ENCODE measurements at regions not wholly inside any gene's neighbourhood (a gene's known extent, or its start where the extent isn't known, plus 50 kb on each side); places are given as distances from the start of the nearest gene placed in this dataset.

- Mint-ChIP-seq H3K4me3 (no peak overlapping the region), H3K9me3 (ENCODE audit: low read depth) (no peaks in the 10 kb centered on the region), H3K36me3 (no peaks in the 10 kb centered on the region), H3K27ac (no peak overlapping the region), H3K4me1 (no peaks in the 10 kb centered on the region), H3K27me3 (no peaks in the 10 kb centered on the region)
- DNase-seq (no peak), ATAC-seq (no peak)
- CTCF ChIA-PET = no interaction called here
Observed at GRCh38 chr18:67652288-67652687, 135.8 kb upstream of the DSEL start.

- Mint-ChIP-seq H3K27ac (no peak overlapping the region), H3K36me3 (no peaks in the 10 kb centered on the region), H3K27me3 (no peaks in the 10 kb centered on the region), H3K9me3 (ENCODE audit: low read depth) (no peaks in the 10 kb centered on the region), H3K4me3 (no peak overlapping the region), H3K4me1 (no peaks in the 10 kb centered on the region)
- CTCF ChIA-PET = no interaction called here
- DNase-seq = no peak
- no peak for ATAC-seq
Observed at GRCh38 chr18:67651438-67651837, 134.9 kb upstream of the DSEL start.

GRCh38 chr18:67650686-67651385, 134.3 kb upstream of the DSEL start:
- Mint-ChIP-seq H3K27ac (no peak overlapping the region), H3K27me3 (no peaks in the 10 kb centered on the region), H3K4me3 (no peak overlapping the region), H3K4me1 (no peaks in the 10 kb centered on the region), H3K9me3 (ENCODE audit: low read depth) (no peaks in the 10 kb centered on the region), H3K36me3 (no peaks in the 10 kb centered on the region)
- CTCF ChIA-PET = no interaction called here
- DNase-seq (no peak), ATAC-seq (no peak)

- Mint-ChIP-seq H3K27ac (no peak overlapping the region), H3K27me3 (no peaks in the 10 kb centered on the region), H3K4me1 (no peaks in the 10 kb centered on the region), H3K4me3 (no peak overlapping the region), H3K9me3 (ENCODE audit: low read depth) (no peaks in the 10 kb centered on the region), H3K36me3 (no peaks in the 10 kb centered on the region)
- DNase-seq (no peak), ATAC-seq (no peak)
- CTCF ChIA-PET = no interaction called here
Observed at GRCh38 chr18:67646890-67647289, 130.4 kb upstream of the DSEL start.

- no peak for ATAC-seq
- Mint-ChIP-seq H3K4me1 (no peaks in the 10 kb centered on the region), H3K4me3 (no peak overlapping the region), H3K27me3 (no peaks in the 10 kb centered on the region), H3K36me3 (no peaks in the 10 kb centered on the region), H3K9me3 (ENCODE audit: low read depth) (no peaks in the 10 kb centered on the region), H3K27ac (no peak overlapping the region)
- CTCF ChIA-PET = no interaction called here
- DNase-seq = no peak
Observed at GRCh38 chr18:67644226-67644625, 127.7 kb upstream of the DSEL start.

DNA sequence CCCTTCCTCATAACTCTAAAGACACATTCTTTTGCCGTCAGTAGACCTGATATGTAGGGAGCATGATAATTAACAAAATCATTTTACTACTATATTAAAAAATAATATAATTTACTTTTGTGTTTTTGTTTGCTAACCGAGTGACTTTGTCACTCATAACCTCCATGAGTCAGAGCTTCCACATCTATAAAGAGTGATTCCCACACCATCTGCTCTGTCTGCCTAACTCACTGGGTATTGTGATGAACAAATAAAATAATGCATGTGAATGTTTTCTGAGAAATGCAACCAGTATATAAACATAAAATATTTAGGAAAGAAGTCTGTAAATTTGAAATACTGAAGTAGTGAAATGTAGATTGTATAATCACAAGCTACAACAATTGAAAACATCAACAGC, 123.4 kb upstream of the DSEL start:
- no peaks in the 10 kb centered on the region for H3K36me3 Mint-ChIP-seq
- H3K4me1 Mint-ChIP-seq = no peaks in the 10 kb centered on the region
- CTCF ChIA-PET = no interaction called here
- DNase-seq (no peak), ATAC-seq (no peak)
- H3K27ac Mint-ChIP-seq = no peak overlapping the region
- no peaks in the 10 kb centered on the region for H3K9me3 Mint-ChIP-seq (ENCODE audit: low read depth)
- H3K4me3 Mint-ChIP-seq = no peak overlapping the region
- no peaks in the 10 kb centered on the region for H3K27me3 Mint-ChIP-seq

- no peak for ATAC-seq
- CTCF ChIA-PET = no interaction called here
- DNase-seq = no peak
- Mint-ChIP-seq H3K9me3 (ENCODE audit: low read depth) (no peaks in the 10 kb centered on the region), H3K27ac (no peak overlapping the region), H3K27me3 (no peaks in the 10 kb centered on the region), H3K4me1 (no peaks in the 10 kb centered on the region), H3K36me3 (no peaks in the 10 kb centered on the region), H3K4me3 (no peak overlapping the region)
Observed at GRCh38 chr18:67636597-67637385, 120.3 kb upstream of the DSEL start.

GRCh38 chr18:67634631-67635338, 118.3 kb upstream of the DSEL start:
- ATAC-seq = no peak
- no peak for DNase-seq
- H3K27ac Mint-ChIP-seq = no peak overlapping the region
- no peaks in the 10 kb centered on the region for H3K36me3 Mint-ChIP-seq
- H3K27me3 Mint-ChIP-seq = no peaks in the 10 kb centered on the region
- H3K9me3 Mint-ChIP-seq (ENCODE audit: low read depth) = no peaks in the 10 kb centered on the region
- H3K4me3 Mint-ChIP-seq = no peak overlapping the region
- no peaks in the 10 kb centered on the region for H3K4me1 Mint-ChIP-seq
- CTCF ChIA-PET = no interaction called here

GRCh38 chr18:67633939-67634338, 117.4 kb upstream of the DSEL start:
- Mint-ChIP-seq H3K36me3 (no peaks in the 10 kb centered on the region), H3K27ac (no peak overlapping the region), H3K4me3 (no peak overlapping the region), H3K27me3 (no peaks in the 10 kb centered on the region), H3K4me1 (no peaks in the 10 kb centered on the region), H3K9me3 (ENCODE audit: low read depth) (no peaks in the 10 kb centered on the region)
- DNase-seq = no peak
- no peak for ATAC-seq
- CTCF ChIA-PET = no interaction called here

DNA sequence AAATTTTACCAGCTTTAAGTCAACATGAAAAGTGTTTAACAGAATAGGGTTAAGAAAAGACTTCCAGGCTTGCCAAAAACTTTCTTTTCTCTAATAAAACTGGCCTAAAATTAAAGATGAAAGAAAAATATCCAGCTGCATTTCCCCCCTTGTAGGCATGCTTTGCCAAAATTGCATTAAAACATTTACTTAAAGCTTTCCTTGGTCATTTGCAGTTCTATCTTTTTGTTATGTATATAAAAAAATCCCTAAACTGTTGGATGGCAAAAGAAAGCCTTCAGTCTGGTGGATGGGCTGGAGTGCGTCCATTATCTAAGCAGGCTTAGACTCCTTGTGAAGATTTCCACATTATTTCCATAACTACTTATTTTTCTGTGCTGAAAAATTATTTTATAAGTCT, 105.4 kb upstream of the DSEL start:
- no peak overlapping the region for H3K4me3 Mint-ChIP-seq
- H3K27me3 Mint-ChIP-seq = no peaks in the 10 kb centered on the region
- H3K4me1 Mint-ChIP-seq = no peaks in the 10 kb centered on the region
- H3K36me3 Mint-ChIP-seq = no peaks in the 10 kb centered on the region
- ATAC-seq (no peak), DNase-seq (no peak)
- CTCF ChIA-PET = no interaction called here
- H3K9me3 Mint-ChIP-seq (ENCODE audit: low read depth) = no peaks in the 10 kb centered on the region
- no peak overlapping the region for H3K27ac Mint-ChIP-seq

DNA sequence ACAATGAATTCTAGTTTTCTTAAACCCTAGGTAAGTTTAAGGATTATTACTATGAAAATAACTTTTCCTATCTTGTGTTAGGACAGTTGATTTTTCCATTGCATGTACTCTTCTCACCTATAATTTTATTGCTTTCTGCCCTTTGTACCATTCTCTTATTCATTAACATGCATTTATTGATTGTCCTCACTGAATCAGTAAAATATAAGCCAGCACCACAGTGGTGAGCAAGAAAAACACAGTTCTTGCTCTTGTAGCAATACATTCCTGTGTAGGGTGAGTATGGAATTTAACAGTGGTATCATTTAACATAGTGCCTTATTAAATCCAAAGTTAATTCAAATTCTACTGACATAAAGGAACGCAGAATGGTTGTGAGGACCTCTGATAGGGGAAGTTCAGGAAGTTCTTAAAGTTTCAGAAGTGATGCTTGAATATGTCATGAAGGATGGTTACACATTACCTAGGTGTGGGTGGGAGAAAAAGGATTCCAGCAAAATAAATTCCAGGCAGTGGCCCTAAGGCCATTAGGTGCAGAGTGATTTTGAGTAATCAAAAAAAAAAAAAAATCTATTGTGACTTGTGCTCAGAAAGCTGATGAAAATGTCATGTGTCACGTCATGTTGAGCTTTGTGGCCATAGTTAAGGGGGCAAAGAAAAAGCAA, 104.7 kb upstream of the DSEL start:
- no peak for DNase-seq
- no peaks in the 10 kb centered on the region for H3K36me3 Mint-ChIP-seq
- no peak overlapping the region for H3K27ac Mint-ChIP-seq
- ATAC-seq = no peak
- no peaks in the 10 kb centered on the region for H3K4me1 Mint-ChIP-seq
- CTCF ChIA-PET = no interaction called here
- H3K9me3 Mint-ChIP-seq (ENCODE audit: low read depth) = no peaks in the 10 kb centered on the region
- H3K27me3 Mint-ChIP-seq = no peaks in the 10 kb centered on the region
- no peak overlapping the region for H3K4me3 Mint-ChIP-seq

GRCh38 chr18:67618061-67618460, 101.5 kb upstream of the DSEL start:
- H3K27me3 Mint-ChIP-seq = no peaks in the 10 kb centered on the region
- no peak overlapping the region for H3K27ac Mint-ChIP-seq
- no peak for ATAC-seq
- no peaks in the 10 kb centered on the region for H3K4me1 Mint-ChIP-seq
- CTCF ChIA-PET = no interaction called here
- DNase-seq = no peak
- H3K36me3 Mint-ChIP-seq = no peaks in the 10 kb centered on the region
- H3K9me3 Mint-ChIP-seq (ENCODE audit: low read depth) = no peaks in the 10 kb centered on the region
- no peak overlapping the region for H3K4me3 Mint-ChIP-seq

- Mint-ChIP-seq H3K27ac (no peak overlapping the region), H3K27me3 (no peaks in the 10 kb centered on the region), H3K36me3 (no peaks in the 10 kb centered on the region), H3K9me3 (ENCODE audit: low read depth) (no peaks in the 10 kb centered on the region), H3K4me3 (no peak overlapping the region), H3K4me1 (no peaks in the 10 kb centered on the region)
- CTCF ChIA-PET = no interaction called here
- DNase-seq (no peak), ATAC-seq (no peak)
Observed at GRCh38 chr18:67615876-67616275, 99.4 kb upstream of the DSEL start.

DNA sequence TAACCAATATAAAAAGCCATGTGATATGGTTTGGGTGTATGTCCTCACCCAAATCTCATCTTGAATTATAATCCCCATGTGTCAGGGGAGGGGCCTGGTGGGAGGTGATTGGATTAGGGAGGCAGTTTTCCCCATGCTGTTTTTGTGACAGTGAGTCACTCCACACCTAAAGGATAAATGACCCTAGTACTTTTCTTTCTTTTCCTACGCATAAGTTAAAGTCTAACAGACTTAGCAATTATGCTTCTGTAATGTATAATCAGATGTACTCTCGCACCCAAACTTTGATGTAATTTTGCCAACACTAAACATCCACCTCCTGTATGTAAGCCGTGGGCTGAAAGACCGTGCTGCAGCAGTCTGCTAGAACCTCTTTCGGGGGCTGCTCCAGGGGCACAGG, 97.2 kb upstream of the DSEL start:
- no peak overlapping the region for H3K4me3 Mint-ChIP-seq
- H3K27ac Mint-ChIP-seq = no peak overlapping the region
- H3K9me3 Mint-ChIP-seq (ENCODE audit: low read depth) = no peaks in the 10 kb centered on the region
- CTCF ChIA-PET = no interaction called here
- DNase-seq = no peak
- no peaks in the 10 kb centered on the region for H3K4me1 Mint-ChIP-seq
- ATAC-seq = no peak
- no peaks in the 10 kb centered on the region for H3K36me3 Mint-ChIP-seq
- H3K27me3 Mint-ChIP-seq = no peaks in the 10 kb centered on the region

Measured in activated CD8-positive, alpha-beta memory T cell treated with anti-CD3 and anti-CD28 coated beads, Interleukin-2, amount 10 ng/mL, durations not matched to agents 7 days and 5 days (primary cell).